Tibial nerve (tissue), 4 donors: ENCODE measurements at regions not wholly inside any gene's neighbourhood (a gene's known extent, or its start where the extent isn't known, plus 50 kb on each side); places are given as distances from the start of the nearest gene placed in this dataset.
"Not testable (repeated sequence)": the region's sequence is repeated elsewhere in the genome, so short reads cannot be mapped to it uniquely, and the experiment has no call there.

Source experiments
- CTCF ChIP-seq, 5 experiments: fragments of 200-600 bp in 3 of 5; fragments of 450-650 bp in 2 of 5; sonication (generic) in 3 of 5; IDR thresholded peaks; one replicate each; pipeline ENCODE4 v1.5.1; 2016 to 2019; ENCODE audit warnings: antibody characterized with exemption in 5 of 5, mild to moderate bottlenecking in 3 of 5, moderate library complexity in 2 of 5
- EP300 ChIP-seq, 2 donors: sonication (generic); formaldehyde crosslinking; IDR thresholded peaks; one replicate each; pipeline ENCODE4 v1.6.1; 2017; ENCODE audit warnings: antibody characterized with exemption in 2 of 2, mild to moderate bottlenecking in 1 of 2
- POLR2A ChIP-seq, 2 donors: fragments of 450-650 bp; IDR thresholded peaks; one replicate each; pipeline ENCODE4 v1.6.1; 2017; ENCODE audit warnings: antibody characterized with exemption in 2 of 2, mild to moderate bottlenecking in 2 of 2, moderate library complexity in 2 of 2

GRCh38 chr5:50513028-50513457 is 72.0 kb upstream of the EMB start:
- TF ChIP-seq CTCF (IDR thresholded peaks at IDR 0.05): peak in 2 of 5 experiments; percentile 34 to 35
- not testable (repeated sequence) for TF ChIP-seq EP300, POLR2A (IDR thresholded peaks at IDR 0.05)
